Lung (tissue), 11 donors: ENCODE measurements at regions not wholly inside any gene's neighbourhood (a gene's known extent, or its start where the extent isn't known, plus 50 kb on each side); places are given as distances from the start of the nearest gene placed in this dataset.

Experiments
- ATAC-seq: fragments of 200-7000 bp; cut with Tn5 transposase; one replicate; pipeline ENCODE4 v1.9.1; 2020; ENCODE audit warnings: moderate number of reproducible peaks; ENCODE audit not compliant: insufficient read depth, low FRiP score
- DNase-seq, 3 donors: peaks; one replicate each; pipeline ENCODE4 v3.0.0-alpha.2; 2013 to 2017
- H3K27ac ChIP-seq, 2 donors: one replicate each; pipeline ENCODE4 v1.5.1; 2013; ENCODE audit warnings: mild to moderate bottlenecking in 2 of 2, moderate library complexity in 2 of 2, control low read depth in 1 of 2, inconsistent platforms in 1 of 2, low read depth in 1 of 2, low read length in 1 of 2
- H3K27me3 ChIP-seq, 3 donors: one replicate each; pipeline ENCODE4 v1.5.1; 2013; ENCODE audit warnings: low read length in 2 of 3; ENCODE audit not compliant: control insufficient read depth in 3 of 3, insufficient read depth in 3 of 3
- H3K36me3 ChIP-seq, 4 donors: one replicate each; pipeline ENCODE4 v1.5.1; 2013; ENCODE audit warnings: low read length in 4 of 4, mild to moderate bottlenecking in 1 of 4, moderate library complexity in 1 of 4; ENCODE audit not compliant: control insufficient read depth in 4 of 4, insufficient read depth in 4 of 4
- H3K4me1 ChIP-seq, 5 donors: one replicate each; pipeline ENCODE4 v1.5.1; 2013; ENCODE audit warnings: low read length in 5 of 5, mild to moderate bottlenecking in 2 of 5, moderate library complexity in 1 of 5; ENCODE audit not compliant: control insufficient read depth in 5 of 5, insufficient read depth in 5 of 5
- H3K4me3 ChIP-seq: one replicate; pipeline ENCODE4 v1.5.1; 2013; ENCODE audit warnings: mild to moderate bottlenecking, control low read depth, moderate library complexity
- H3K9ac ChIP-seq, 2 donors: one replicate each; pipeline ENCODE4 v1.5.1; 2013; ENCODE audit warnings: low read length in 2 of 2, control low read depth in 1 of 2; ENCODE audit not compliant: insufficient read depth in 1 of 2
- H3K9me3 ChIP-seq, 4 donors: one replicate each; pipeline ENCODE4 v1.5.1; 2013; ENCODE audit warnings: low read length in 3 of 4, mild to moderate bottlenecking in 1 of 4, moderate library complexity in 1 of 4; ENCODE audit not compliant: control insufficient read depth in 4 of 4, insufficient read depth in 3 of 4
- CTCF ChIP-seq: IDR thresholded peaks from 2 replicates; pipeline ENCODE4 v1.5.1; 2012; ENCODE audit warnings: mild to moderate bottlenecking; ENCODE audit errors: control extremely low read depth, extremely low read depth
- WGBS, 2 donors: extraction: QIAGEN DNeasy Blood & Tissue Kit; methylation state at CpG; one replicate each; pipeline ENCODE4 v1.1.7; 2013; 5-methylcytosine and 5-hydroxymethylcytosine counted together
- donor health status: control.
- donor health status: control.
- donor health status: Bipolar disorder and iron deficiency.
- donor health status: healthy.
- donor health status: DM: yes; HTN: yes; CAD: no.

- peaks cover 2 to 42% (median 10%) of the 10 kb centered on the region in 5 donors for H3K4me1 ChIP-seq
- H3K9ac ChIP-seq = no peak overlapping the region
- no peaks in the 10 kb centered on the region for H3K9me3 ChIP-seq
- no peaks in the 10 kb centered on the region for H3K27me3 ChIP-seq
- no peak overlapping the region for H3K4me3 ChIP-seq
- TF ChIP-seq CTCF = no peak
- no peak overlapping the region for H3K27ac ChIP-seq
- ATAC-seq = no peak
- no peaks in the 10 kb centered on the region for H3K36me3 ChIP-seq
- no peak for DNase-seq
- WGBS, 2 donors = 91 to 96% methylated on average over 3 of the region's 3 CpGs
Measured at GRCh38 chr18:49648811-49649210, 87.0 kb downstream of the LIPG start.
